Loucy (cell line): ENCODE measurements at regions not wholly inside any gene's neighbourhood (a gene's known extent, or its start where the extent isn't known, plus 50 kb on each side); places are given as distances from the start of the nearest gene placed in this dataset.

Source experiments
- H2AFZ ChIP-seq: fragments of 200-600 bp; sonication (generic); 2 replicates; pipeline ENCODE4 v1.6.0; 2016; ENCODE audit warnings: antibody characterized with exemption, mild to moderate bottlenecking, low read length, moderate library complexity
- H3F3A ChIP-seq: fragments of 200-600 bp; 2 replicates; pipeline ENCODE4 v1.6.0; 2016; ENCODE audit warnings: antibody characterized with exemption, low read depth, mild to moderate bottlenecking
- H3K27me3 ChIP-seq: fragments of 200-600 bp; sonication (generic); 2 replicates; pipeline ENCODE4 v1.6.1; 2014; ENCODE audit warnings: low read length, mild to moderate bottlenecking; ENCODE audit not compliant: insufficient read depth, poor library complexity, severe bottlenecking
- H3K36me3 ChIP-seq: fragments of 200-600 bp; sonication (generic); 2 replicates; pipeline ENCODE4 v1.6.1; 2016; ENCODE audit warnings: low read length; ENCODE audit not compliant: insufficient read depth
- H3K4me1 ChIP-seq: fragments of 200-600 bp; sonication (generic); 2 replicates; pipeline ENCODE4 v1.5.1; 2014; ENCODE audit warnings: low read length, mild to moderate bottlenecking; ENCODE audit not compliant: insufficient read depth, poor library complexity, severe bottlenecking
- H3K4me2 ChIP-seq: fragments of 200-600 bp; sonication (generic); 2 replicates; pipeline ENCODE4 v1.6.0; 2014; ENCODE audit warnings: antibody characterized with exemption, low read length, low read depth, mild to moderate bottlenecking; ENCODE audit not compliant: poor library complexity, severe bottlenecking
- H3K4me3 ChIP-seq: fragments of 200-600 bp; sonication (generic); 2 replicates; pipeline ENCODE4 v1.5.1; 2014; ENCODE audit warnings: low read length, mild to moderate bottlenecking, mixed read lengths; ENCODE audit not compliant: poor library complexity, severe bottlenecking
- H3K79me2 ChIP-seq: fragments of 200-600 bp; sonication (generic); 2 replicates; pipeline ENCODE4 v1.6.1; 2014; ENCODE audit warnings: low read length; ENCODE audit not compliant: insufficient read depth
- H3K9ac ChIP-seq: fragments of 200-600 bp; sonication (generic); 2 replicates; pipeline ENCODE4 v1.6.0; 2014; ENCODE audit warnings: mild to moderate bottlenecking, low read depth, low read length, moderate library complexity; ENCODE audit not compliant: poor library complexity, severe bottlenecking
- H3K9me2 ChIP-seq: fragments of 200-600 bp; sonication (generic); replicated peaks from 2 replicates; pipeline ENCODE4 v1.6.1; 2016; ENCODE audit warnings: low read depth, low read length, mixed read lengths
- H3K9me3 ChIP-seq: fragments of 200-600 bp; sonication (generic); 2 replicates; pipeline ENCODE4 v1.6.1; 2014; ENCODE audit warnings: mild to moderate bottlenecking, antibody characterized with exemption, low read length, low read depth; ENCODE audit not compliant: insufficient read depth
- H4K20me1 ChIP-seq: fragments of 200-600 bp; sonication (generic); 2 replicates; pipeline ENCODE4 v1.6.0; 2014; ENCODE audit warnings: antibody characterized with exemption, low read length, mild to moderate bottlenecking; ENCODE audit not compliant: insufficient read depth, poor library complexity, severe bottlenecking
- EZH2phosphoT487 ChIP-seq: fragments of 200-600 bp; IDR thresholded peaks from 2 replicates; pipeline ENCODE4 v1.6.1; 2018; ENCODE audit warnings: antibody characterized with exemption, mild to moderate bottlenecking, moderate library complexity, borderline replicate concordance
- TF ChIP-seq, protein P1 (sequence below): fragments of 200-600 bp; sonication (generic); conservative IDR thresholded peaks from 2 replicates; pipeline ENCODE4 v1.5.1; 2014; ENCODE audit warnings: mild to moderate bottlenecking, antibody characterized with exemption, low read length

DNA sequence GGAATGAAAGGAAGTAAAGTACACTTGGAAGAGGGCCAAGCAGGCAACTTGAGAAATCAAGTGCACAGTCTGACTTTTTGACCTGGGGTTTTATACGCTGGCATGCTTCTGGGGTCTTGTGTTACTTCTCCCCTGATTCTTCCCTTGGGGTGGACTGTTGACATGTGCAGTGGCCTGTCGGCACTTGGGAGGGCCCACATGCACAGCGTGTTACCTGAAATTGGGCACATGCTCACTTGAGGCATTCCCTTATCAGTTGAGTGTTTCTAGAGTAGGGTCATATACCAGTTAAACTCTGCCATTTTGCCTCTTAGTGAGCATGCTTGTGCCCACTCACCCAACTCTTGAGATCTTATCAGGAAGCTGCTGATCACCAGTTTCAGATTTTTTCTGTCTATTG lies 329.1 kb upstream of the SOX2 start:
- no peaks in the 10 kb centered on the region for H3K36me3 ChIP-seq
- no peaks in the 10 kb centered on the region for H3K79me2 ChIP-seq
- H3K4me1 ChIP-seq, result no peaks in the 10 kb centered on the region
- no peak for TF ChIP-seq EZH2phosphoT487
- TF ChIP-seq, protein P1, sequence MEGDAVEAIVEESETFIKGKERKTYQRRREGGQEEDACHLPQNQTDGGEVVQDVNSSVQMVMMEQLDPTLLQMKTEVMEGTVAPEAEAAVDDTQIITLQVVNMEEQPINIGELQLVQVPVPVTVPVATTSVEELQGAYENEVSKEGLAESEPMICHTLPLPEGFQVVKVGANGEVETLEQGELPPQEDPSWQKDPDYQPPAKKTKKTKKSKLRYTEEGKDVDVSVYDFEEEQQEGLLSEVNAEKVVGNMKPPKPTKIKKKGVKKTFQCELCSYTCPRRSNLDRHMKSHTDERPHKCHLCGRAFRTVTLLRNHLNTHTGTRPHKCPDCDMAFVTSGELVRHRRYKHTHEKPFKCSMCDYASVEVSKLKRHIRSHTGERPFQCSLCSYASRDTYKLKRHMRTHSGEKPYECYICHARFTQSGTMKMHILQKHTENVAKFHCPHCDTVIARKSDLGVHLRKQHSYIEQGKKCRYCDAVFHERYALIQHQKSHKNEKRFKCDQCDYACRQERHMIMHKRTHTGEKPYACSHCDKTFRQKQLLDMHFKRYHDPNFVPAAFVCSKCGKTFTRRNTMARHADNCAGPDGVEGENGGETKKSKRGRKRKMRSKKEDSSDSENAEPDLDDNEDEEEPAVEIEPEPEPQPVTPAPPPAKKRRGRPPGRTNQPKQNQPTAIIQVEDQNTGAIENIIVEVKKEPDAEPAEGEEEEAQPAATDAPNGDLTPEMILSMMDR, result no peak
- no peaks in the 10 kb centered on the region for H4K20me1 ChIP-seq
- no peak overlapping the region for H3K9ac ChIP-seq
- H2AFZ ChIP-seq, result no peak overlapping the region
- no peaks in the 10 kb centered on the region for H3K9me3 ChIP-seq
- H3K9me2 ChIP-seq, result no peaks in the 10 kb centered on the region
- no peaks in the 10 kb centered on the region for H3K27me3 ChIP-seq
- no peak overlapping the region for H3K4me3 ChIP-seq
- no peak overlapping the region for H3K4me2 ChIP-seq
- no peaks in the 10 kb centered on the region for H3F3A ChIP-seq

DNA sequence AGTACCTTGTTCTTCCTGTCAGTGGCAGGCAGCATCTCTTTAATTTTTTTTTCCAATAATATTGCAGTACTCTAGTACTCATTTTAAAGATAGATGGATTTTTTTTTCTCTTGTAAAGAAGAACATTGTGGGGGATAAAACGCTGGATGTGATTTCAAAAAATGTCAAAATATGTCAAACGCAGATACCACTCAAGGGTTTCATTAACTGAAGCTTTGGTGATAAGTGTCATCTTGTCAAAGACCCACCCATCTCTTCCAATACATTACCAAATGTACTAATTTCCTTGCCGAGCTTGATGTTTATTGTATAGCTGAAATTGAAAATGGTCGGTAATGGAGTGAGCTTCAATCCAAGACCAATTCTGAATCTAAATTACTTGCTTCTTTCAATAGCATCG lies 332.4 kb upstream of the SOX2 start:
- no peak overlapping the region for H2AFZ ChIP-seq
- no peaks in the 10 kb centered on the region for H3K9me2 ChIP-seq
- no peaks in the 10 kb centered on the region for H3K4me1 ChIP-seq
- no peaks in the 10 kb centered on the region for H3K9me3 ChIP-seq
- no peaks in the 10 kb centered on the region for H4K20me1 ChIP-seq
- no peak overlapping the region for H3K9ac ChIP-seq
- no peak overlapping the region for H3K4me2 ChIP-seq
- no peaks in the 10 kb centered on the region for H3F3A ChIP-seq
- TF ChIP-seq, protein P1, result no peak
- no peak for TF ChIP-seq EZH2phosphoT487
- no peaks in the 10 kb centered on the region for H3K36me3 ChIP-seq
- H3K79me2 ChIP-seq, result no peaks in the 10 kb centered on the region
- H3K4me3 ChIP-seq, result no peak overlapping the region
- no peaks in the 10 kb centered on the region for H3K27me3 ChIP-seq

DNA sequence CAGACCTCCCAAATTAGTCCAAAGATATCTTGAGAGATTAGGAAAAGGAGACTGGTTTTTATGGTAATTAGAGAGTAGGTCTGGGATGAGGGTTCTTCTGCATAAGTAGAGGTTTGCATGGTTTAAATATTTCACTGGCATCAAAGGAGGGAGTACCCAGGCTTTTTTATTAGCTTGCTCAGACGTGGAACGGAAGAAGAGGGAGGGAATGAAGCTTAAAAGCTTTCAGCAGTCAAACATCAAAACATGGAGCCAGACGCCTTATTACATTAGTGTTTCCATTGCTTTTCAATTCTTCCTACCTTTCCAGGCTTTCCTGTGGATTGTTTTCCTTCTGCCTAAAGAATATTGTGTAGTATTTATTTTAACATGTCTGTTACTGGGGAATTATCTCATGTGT lies 342.1 kb upstream of the SOX2 start:
- H3K4me3 ChIP-seq, result no peak overlapping the region
- no peaks in the 10 kb centered on the region for H3K9me2 ChIP-seq
- no peak overlapping the region for H3K4me2 ChIP-seq
- no peaks in the 10 kb centered on the region for H4K20me1 ChIP-seq
- TF ChIP-seq EZH2phosphoT487, result no peak
- TF ChIP-seq, protein P1, result no peak
- H3K4me1 ChIP-seq, result no peaks in the 10 kb centered on the region
- no peaks in the 10 kb centered on the region for H3K36me3 ChIP-seq
- H3F3A ChIP-seq, result no peaks in the 10 kb centered on the region
- no peaks in the 10 kb centered on the region for H3K9me3 ChIP-seq
- H3K79me2 ChIP-seq, result no peaks in the 10 kb centered on the region
- H3K9ac ChIP-seq, result no peak overlapping the region
- H2AFZ ChIP-seq, result no peak overlapping the region
- no peaks in the 10 kb centered on the region for H3K27me3 ChIP-seq
